ENCODE measurements at regions not wholly inside any gene's neighbourhood (a gene's known extent, or its start where the extent isn't known, plus 50 kb on each side); places are given as distances from the start of the nearest gene placed in this dataset.

DNA sequence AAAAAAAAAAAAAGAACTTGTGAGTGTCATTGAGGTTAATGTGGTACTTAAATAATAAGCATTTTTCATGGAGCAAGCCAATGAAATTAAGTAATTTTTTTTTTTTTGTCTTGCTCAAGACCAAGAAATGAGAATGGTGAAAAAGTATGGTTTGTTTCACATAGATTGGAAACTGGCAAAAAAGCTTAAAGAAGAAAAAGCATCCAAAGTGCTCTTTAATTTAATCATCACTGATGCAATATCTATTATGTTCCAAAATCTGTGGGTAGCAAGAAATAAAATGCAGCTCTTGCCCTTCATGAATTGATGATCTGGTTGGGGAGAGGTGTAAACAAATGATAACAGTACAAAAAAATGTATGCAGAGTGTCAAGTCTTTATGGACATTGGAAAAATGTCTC lies 980.6 kb downstream of the REEP3 start:
- DNase-seq (ENCODE audit: low read depth), result no peak

DNA sequence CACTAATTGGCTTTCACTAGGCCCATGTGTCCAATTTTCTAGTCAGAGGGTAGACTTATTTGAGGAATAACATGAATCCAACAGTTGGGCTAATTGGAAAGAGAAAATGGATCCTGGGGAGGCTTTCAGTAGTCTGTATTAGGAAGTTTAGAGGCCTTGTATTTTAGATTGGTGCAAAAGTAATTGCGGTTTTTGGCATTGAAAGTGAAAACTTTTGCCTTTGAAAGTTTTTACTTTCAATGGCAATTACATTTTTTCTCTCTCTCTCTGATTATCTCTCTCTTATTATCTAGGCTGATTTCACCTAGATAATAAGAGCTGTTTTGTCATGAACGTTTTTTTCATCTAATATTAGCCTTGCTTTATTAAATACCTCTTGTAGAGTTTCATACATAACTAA lies 981.7 kb downstream of the REEP3 start:
- no peak for DNase-seq (ENCODE audit: low read depth)

DNA sequence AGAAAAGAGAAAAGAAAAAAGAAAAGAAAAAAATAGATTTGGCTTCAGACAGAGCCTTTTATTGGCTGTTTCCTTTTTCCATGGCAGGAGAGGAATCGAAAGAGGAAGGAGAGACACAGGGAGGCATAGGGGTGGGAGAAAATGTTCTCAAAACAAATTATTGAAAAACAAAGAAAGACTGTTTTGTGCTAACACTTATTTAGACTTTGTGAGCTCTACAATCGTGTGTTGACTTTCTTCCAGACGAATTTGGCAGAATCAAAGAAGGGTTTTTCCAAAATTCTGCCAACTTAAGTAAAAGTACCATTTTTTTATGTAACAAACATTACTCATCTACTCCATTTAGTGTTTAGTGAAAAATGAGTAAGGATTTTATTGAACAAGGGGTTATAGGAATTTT lies 982.2 kb downstream of the REEP3 start:
- DNase-seq (ENCODE audit: low read depth), result no peak

DNA sequence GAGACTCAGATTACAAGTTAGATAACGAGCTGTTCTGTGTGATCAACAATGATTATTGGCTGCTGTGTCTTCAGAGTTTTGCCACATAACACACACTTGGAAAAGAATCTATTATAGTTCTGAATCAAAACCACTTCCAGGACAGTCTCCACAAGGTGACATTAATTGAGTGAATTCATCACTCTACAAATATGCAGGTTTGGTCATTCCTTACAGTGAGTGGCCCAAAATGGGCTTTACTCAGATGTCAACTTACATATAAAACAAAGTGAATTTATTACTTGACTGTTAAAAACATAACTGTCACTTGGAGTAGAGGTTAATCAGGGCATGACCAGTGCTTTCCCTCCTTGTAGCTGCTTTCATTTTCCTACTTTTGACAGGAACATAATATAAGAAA lies 984.3 kb downstream of the REEP3 start:
- no peak for DNase-seq (ENCODE audit: low read depth)

DNA sequence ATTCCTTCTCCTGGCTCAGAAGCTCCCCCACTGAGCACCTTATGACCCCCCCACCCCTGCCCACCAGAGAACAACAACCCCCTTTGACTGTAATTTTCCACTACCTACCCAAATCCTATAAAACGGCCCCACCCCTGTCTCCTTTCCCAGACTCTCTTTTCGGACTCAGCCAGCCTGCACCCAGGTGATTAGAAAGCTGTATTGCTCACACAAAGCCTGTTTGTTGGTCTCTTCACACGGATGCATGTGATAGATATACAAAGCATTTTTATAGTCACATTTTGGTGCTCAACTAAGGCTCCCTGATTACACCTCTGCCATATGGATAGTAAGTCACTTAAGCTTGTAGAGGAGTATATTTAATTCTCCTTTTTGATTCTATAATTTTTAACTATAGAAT lies 985.8 kb downstream of the REEP3 start:
- DNase-seq (ENCODE audit: low read depth), result no peak

DNA sequence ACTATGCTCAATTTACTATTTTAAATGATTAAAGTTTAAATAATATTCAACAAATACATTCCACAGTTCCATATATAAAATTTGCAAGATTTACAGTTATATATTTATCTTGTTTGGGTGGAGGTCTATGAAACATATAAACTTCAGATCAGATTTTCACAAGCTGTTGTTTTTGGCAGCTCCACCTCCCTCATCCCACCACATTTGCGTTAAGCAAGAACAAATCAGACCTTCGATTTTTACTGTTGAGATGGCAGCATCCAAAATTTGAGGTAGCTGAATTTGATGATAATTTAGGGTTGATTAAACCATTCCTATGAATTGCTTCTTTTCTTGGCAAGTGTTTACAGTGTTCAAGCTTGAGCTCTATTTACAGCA lies 986.4 kb downstream of the REEP3 start:
- DNase-seq (ENCODE audit: low read depth), result no peak

DNA sequence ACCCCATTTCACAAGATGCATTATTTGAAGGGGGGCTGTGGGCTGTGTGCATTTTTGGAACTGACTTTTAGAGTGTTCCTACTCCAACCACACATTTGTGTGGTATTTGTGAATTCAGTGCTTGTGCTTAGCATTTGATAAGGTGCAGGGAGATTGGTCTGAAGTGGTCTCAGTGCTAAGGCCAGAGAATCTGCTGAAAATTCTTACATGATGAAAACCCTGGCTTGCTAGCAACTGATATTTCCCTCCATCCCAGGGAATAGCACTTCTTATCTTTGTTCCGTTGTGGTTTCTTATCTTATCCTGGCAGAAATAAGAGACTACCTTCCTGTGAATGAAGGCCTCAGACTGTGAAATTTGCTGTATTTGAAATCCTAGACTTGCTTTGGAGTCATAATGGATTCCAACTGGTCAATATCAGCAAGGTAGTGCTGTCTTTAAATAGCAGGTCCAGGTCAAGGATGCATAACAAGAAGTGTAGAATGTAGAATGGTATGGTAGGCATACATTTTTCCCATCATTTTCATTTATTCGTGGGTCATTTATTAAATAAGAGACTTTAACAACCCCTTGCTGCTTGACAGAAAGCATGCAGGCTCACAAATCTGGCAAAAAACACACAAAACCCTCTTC lies 986.9 kb downstream of the REEP3 start:
- DNase-seq (ENCODE audit: low read depth), result no peak

DNA sequence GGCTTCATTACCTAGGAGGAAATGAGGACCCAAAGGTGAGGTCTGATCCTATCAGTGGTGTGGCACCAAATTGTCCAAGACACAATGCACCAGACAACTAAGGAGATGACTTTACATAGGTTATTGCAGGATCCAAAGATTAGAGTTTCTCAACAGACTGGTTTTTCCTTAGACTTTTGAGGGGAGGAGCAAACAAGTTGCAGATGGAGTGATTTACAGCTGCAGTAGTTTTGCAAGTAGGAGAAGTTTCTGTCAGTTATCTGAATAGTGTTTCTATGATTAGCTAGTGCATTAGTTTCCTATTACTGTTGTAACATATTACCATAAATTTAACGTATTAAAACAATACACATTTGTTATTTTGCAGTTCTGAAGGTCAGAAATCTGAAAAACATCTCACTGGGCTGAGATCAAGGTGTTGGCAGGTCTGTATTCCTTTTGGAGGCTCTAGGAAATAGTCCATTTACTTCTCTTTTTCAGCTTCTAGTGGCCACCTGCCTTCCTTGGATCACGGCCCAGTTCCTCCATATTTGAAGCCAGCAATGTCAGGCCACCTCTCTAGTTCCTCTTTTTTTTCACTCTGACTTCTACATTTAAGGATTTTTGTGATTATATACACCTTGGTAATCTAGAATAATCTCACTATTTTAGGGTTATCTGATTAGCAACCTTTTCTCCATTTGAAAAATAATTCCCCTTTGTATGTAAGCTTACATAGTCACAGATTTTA lies 994.9 kb downstream of the REEP3 start:
- DNase-seq (ENCODE audit: low read depth), result no peak

DNA sequence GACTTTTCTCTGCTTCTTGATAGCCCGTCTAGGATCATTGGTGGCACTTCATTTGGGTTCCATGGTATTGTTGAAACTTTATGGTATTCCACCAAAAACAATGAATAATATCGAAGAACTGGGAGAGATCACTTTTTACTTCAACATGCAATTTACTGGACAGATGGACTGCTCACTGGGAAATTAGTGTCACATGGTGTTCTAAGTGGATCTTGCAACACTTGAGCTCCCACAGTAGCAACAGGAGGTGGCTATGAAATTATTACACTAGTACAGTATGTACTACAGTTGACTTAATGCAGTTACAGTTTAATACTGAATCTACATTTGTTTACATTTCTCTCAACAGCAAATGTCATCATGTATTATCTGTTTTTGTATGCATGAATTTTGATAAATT lies 997.3 kb downstream of the REEP3 start:
- DNase-seq (ENCODE audit: low read depth), result no peak

DNA sequence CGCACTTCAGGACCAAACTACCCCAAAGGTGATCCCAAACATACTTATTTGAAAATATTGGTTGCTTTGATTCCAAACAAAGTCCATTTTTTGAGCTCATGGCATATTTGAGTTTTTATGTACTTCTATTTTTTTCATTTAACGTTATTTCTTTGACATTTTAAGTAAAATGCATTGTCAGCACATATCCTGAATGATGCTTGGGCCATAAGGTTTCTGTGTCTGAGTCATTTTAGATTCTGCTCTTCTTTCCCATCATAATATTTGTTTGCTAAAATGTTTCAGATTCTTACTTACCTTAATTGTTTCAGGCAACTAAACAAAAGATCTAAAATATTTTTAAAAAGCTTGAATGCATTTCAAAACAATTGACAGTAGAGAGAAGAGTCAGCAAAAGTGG lies 998.2 kb downstream of the REEP3 start:
- no peak for DNase-seq (ENCODE audit: low read depth)

DNA sequence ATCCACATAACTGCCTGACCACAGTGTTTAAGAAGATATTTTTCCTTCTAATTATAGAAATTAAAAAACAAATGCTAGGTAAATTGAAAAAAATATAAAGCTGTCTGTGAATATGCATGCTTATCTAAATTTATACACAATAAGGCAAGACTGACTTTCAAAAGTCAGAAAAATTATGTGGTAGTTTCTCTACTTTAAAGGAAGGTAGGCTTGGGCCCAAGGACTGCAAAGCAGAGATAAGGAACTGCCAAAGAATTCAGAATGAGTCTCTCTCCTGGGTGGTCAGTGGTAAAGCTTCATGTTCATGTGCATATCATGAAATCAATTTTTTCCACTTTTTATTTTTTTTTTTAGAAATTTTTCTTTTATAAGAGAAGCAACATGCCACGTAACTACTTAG lies 998.6 kb downstream of the REEP3 start:
- DNase-seq (ENCODE audit: low read depth), result no peak

DNA sequence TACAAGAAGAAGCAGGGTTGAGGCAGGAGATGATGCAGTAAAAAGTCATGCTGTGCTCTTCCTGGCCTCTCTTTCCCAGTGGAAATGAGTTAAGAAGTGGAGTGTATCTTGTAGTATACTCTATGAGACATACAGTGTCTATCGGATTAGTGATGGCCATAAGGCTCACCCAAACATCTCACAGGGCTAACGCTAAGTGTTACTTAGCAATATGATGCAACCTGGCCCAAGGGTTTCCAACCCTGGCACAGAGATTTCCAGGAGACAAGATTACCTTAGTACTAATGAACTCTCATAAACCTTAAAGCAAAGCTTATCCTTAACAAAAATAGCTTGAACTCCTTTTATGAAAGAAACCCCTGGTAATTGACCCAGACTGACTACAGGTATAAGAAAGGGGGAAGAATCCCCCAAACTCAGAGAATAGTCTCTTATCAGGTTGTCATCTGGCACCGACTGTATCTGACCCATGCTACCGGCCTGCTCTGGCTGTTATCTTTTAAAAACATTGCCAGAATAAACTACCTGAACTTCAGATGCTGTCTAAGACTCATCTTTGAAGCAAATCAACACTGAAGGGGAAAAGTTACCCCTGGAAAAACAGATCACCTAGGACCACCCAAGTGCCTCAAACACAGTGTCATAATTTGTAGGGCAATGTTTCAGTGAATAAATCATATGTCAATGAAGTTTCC lies 1002.0 kb downstream of the REEP3 start:
- DNase-seq (ENCODE audit: low read depth), result no peak

DNA sequence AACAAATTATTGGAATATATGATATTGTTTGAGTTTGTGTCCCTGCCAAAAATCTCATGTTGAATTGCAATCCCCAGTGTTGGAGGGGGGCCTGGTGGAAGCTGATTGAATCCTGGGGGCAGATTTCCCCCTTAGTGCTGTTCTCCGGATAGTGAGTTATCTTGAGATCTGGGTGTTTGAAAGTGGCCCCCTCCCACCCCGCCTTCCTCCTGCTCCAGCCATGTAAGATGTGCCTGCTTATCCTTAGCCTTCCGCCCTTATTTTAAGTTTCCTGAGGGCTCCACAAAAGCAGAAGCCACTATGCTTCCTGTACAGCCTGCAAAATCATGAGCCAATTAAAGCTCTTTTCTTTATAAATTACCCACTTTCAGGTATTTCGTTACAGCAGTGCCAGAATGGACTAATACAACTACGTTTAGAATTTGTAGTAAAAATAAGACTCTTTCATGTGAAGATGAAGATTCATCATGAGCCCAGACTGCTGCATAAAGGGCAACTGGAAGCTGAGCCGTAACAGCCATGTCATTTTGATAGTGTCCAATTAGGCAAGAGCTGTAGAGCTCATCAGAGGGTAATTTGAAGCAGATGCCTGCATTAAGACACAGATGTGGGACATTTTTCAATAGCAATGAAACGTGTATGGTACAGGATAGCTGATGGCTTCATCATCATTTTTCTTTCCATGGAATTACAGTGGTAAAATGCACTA lies 1007.2 kb downstream of the REEP3 start:
- no peak for DNase-seq (ENCODE audit: low read depth)

DNA sequence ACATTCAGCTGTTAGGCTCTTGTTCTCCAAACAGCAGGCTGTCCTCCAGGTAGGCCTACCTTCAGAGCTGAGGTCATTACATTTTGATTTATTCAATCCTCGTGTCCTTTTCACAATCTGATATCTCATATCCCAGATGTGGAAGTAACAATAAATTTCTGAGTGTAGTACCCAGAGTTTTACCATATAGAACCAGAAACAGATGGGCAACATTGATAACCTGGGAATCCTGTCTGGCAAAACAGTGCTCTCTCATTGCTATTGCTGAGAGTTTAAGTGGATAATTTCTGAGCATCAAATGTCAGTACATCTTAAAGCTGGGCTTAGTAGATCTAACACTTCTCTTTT lies 1007.8 kb downstream of the REEP3 start:
- DNase-seq (ENCODE audit: low read depth), result no peak

DNA sequence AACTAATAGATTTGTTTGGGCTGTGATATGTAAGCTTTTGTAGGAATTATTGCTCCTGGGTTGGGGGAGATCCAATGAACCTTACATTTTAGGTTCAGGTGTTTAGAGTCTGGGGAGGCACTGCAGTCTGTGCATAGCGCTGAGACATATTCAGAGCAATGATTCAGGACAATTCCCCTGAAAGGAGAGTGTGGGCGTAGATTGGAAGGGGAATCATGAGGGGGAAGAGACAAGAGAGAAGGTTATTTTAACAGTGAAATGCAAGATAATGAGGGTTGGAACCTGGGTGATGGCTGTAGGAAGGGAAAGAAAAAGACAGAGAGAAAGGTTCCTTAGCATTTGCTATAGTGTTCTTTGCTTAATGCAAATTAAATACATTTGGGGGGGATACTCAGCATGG lies 1013.4 kb downstream of the REEP3 start:
- DNase-seq (ENCODE audit: low read depth), result no peak

DNA sequence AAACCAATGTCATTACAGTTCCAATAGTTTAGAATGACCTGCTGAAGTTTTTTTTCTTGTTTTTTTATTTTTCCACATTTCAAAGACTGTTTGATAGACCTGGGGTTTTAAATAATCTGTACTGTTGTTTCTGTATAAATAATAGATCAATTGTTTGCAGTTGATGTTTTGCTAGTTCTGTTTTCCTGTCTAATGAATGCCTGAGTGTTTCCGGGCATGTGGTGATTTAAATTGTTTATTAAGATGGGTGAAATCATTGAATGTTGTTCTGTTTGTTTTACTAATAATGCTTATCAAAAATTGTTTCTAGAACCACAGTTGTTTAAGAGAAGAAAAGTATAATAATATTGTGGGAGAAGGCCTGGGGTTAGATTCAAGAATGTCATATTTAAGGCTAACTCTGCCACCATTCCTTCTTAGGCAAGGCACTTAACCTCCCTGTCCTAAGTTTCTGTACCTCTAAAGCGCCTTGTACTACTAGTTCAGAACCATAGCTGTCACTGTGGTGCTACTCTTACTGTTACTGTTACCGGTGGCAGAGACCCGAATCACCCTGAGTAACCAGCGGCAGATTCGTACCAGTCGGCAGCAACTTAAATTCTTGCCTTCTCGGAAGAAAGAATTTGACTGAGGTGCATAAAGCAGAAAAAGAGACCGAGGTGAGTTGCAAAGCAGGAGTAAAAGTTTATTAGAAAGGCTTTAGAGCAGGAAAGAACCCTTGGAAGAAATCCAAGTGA lies 1014.1 kb downstream of the REEP3 start:
- no peak for DNase-seq (ENCODE audit: low read depth)

DNA sequence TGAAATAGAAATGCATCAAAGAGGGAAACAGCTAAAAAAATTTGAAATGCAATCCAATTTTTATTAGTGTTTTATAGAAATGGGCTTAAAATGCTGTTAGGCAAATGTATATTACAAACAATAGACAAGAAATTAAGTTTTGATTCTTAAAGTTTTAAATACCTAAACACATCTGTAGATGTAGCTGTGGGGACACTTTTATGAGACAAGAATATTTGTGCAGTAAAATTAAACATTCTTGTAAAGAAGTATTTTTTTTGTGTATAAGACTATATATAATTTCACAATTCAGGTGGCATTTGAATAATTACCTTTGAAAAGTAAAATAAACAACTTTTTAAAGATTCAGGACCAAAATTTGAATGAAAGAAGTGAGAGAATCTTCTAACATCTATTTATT lies 1015.9 kb downstream of the REEP3 start:
- no peak for DNase-seq (ENCODE audit: low read depth)

DNA sequence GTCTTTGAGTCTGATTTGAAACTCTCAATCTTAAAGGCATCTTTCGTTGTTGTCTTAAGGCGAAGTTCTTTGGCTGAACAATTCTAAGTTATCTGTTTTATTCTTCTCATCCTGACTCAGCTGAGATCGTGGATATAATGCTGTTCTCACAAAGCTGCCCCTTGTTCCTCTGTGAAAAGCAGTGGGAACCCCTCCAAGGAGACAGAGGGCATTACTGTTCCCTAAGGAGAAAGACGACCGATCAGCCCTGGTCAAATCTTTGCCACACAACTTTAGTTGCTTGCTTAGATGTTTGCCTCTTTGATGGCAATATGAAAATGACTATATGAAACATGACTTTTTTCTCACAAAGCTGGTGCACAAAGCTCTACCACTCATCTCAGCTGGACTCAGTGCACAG lies 1016.7 kb downstream of the REEP3 start:
- no peak for DNase-seq (ENCODE audit: low read depth)

DNA sequence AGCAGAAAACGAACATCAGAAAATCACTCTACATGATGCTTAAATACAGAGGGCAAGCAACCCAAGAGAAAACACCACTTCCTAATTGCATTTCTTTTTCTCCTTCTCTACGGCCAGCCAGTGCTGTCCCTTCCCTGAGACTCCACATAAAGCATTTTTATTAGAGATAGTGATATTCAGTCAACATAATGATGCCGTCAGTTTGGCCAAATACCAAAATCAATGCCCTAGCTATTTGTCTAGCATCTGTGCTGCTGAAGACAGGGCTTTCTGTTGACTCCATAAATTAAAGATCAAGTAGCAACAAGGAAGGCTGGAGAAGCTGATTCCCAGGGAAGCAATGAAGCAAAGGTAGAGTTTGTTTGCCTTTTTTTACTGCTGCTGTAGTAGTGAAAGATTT lies 1024.9 kb downstream of the REEP3 start:
- no peak for DNase-seq (ENCODE audit: low read depth)

DNA sequence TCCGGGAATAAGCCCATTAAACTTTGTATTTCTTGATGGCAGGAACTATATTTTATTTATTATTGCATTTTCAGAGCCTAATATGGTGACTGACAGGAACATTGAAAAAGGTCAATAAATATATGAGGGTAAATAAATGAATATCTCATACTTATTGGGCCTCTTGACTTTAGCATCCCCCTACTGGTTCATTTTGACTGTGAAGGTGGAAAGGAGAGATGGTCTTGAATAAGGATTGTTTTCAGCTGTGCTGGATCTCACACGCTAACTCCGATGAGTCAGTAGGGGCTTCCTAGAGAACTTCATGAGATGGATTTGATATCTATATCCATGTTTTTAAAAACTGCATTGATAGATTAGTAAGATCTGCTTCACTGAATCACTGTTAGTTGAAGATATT lies 1026.0 kb downstream of the REEP3 start:
- no peak for DNase-seq (ENCODE audit: low read depth)

DNA sequence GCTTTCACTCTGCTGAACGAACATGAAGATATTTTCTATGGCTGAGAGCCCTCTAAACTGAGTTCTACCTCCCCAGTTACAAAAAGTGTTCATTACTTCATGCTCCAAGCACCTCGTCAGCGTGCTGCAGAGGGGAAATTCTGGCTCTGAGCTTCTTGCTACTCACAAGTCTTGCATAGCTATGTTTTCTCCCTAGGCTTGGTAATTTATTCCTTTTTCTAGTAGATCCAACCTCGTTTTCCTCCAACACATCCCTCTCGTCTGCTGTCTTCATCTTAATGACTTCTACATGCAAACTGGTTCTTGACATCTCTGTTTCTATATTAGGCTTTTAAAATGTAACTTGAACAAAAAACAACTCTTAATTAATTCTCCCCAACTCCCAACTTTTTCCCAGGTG lies 1034.5 kb downstream of the REEP3 start:
- DNase-seq (ENCODE audit: low read depth), result no peak

Data from forelimb muscle (tissue), 1 donor.